ENCODE measurements at regions not wholly inside any gene's neighbourhood (a gene's known extent, or its start where the extent isn't known, plus 50 kb on each side); places are given as distances from the start of the nearest gene placed in this dataset.

DNA sequence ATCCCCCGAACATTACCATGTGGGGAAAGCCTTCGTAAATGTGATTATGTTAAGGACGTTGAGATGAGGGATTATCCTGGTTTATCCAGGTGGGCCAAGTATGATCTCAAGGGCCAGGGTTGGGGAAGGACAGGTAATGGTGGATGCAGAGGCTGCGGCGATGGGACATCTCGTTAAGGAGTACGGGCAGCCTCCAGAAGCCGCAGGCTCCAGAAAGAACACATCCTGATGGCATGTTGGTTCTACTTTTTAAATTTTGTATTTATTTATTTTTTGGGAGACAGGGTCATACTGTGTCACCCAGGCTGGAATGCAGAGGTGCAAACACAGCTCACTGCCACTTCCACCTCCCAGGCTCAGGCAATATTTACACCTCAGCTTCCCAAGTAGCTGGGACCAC lies 86.2 kb upstream of the RAB6C start:
- no peaks in the 10 kb centered on the region for H4K20me1 ChIP-seq (replicated peaks; ENCODE audit: control insufficient read depth, extremely low read depth, insufficient read depth, low read length)
- dilution Hi-C loops (cut with MboI; ENCODE audit: extremely low pct_ligation_motif_present, low sequenced_read_pairs) = no loop called here
- no peak overlapping the region for H3K4me3 ChIP-seq (replicated peaks in 1 of 3; ENCODE audit: insufficient read depth in 1 of 3, low read depth in 1 of 3, low read length in 3 of 3)
- TF ChIP-seq POLR2AphosphoS5 (IDR thresholded peaks at IDR 0.05; ENCODE audit: insufficient read depth, low read depth, low read length) (no peak), GATA2 (IDR thresholded peaks at IDR 0.05; ENCODE audit: insufficient read depth, insufficient read length, low read depth, low read length) (no peak), EZH2 (IDR thresholded peaks at IDR 0.05; ENCODE audit: borderline replicate concordance, low read depth, low read length, severe bottlenecking) (no peak), JUN (IDR thresholded peaks at IDR 0.05; ENCODE audit: borderline replicate concordance, insufficient read depth, insufficient read length, low read depth) (no peak), MYC (IDR thresholded peaks at IDR 0.05; ENCODE audit: low read depth, low read length) (no peak), FOS (IDR thresholded peaks at IDR 0.05; ENCODE audit: borderline replicate concordance, insufficient read depth, low read length) (no peak), POLR2A (IDR thresholded peaks at IDR 0.05; ENCODE audit: low read depth, low read length) (no peak)
- TF ChIP-seq, protein P1, sequence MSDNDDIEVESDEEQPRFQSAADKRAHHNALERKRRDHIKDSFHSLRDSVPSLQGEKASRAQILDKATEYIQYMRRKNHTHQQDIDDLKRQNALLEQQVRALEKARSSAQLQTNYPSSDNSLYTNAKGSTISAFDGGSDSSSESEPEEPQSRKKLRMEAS (IDR thresholded peaks at IDR 0.05; ENCODE audit: insufficient read depth, insufficient read length) = no peak
- TF ChIP-seq, protein P2, sequence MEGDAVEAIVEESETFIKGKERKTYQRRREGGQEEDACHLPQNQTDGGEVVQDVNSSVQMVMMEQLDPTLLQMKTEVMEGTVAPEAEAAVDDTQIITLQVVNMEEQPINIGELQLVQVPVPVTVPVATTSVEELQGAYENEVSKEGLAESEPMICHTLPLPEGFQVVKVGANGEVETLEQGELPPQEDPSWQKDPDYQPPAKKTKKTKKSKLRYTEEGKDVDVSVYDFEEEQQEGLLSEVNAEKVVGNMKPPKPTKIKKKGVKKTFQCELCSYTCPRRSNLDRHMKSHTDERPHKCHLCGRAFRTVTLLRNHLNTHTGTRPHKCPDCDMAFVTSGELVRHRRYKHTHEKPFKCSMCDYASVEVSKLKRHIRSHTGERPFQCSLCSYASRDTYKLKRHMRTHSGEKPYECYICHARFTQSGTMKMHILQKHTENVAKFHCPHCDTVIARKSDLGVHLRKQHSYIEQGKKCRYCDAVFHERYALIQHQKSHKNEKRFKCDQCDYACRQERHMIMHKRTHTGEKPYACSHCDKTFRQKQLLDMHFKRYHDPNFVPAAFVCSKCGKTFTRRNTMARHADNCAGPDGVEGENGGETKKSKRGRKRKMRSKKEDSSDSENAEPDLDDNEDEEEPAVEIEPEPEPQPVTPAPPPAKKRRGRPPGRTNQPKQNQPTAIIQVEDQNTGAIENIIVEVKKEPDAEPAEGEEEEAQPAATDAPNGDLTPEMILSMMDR (IDR thresholded peaks at IDR 0.05; ENCODE audit: extremely low read depth in 1 of 2, insufficient read depth in 1 of 2, low read depth in 1 of 2, low read length in 2 of 2) = no peak
- FAIRE-seq = no peak
- H3K27ac ChIP-seq (ENCODE audit: insufficient read depth, low read depth, low read length) = no peak overlapping the region
- H3K27me3 ChIP-seq (ENCODE audit: control insufficient read depth in 2 of 2, insufficient read depth in 2 of 2, low read length in 2 of 2) = no peaks in the 10 kb centered on the region
- intact Hi-C loops (cut with micrococcal nuclease) = no loop called here
- no peaks in the 10 kb centered on the region for H3K79me2 ChIP-seq (ENCODE audit: control insufficient read depth, insufficient read depth, low read length)
- ChIA-PET CTCF (no interaction called here), POLR2A (no interaction called here)
- H3K4me2 ChIP-seq (ENCODE audit: insufficient read depth, low read length) = no peak overlapping the region
- H3K9ac ChIP-seq (replicated peaks; ENCODE audit: extremely low read depth, insufficient read depth, low read length) = no peak overlapping the region
- H2AFZ ChIP-seq (ENCODE audit: low read depth, low read length) = no peak overlapping the region
- no peaks in the 10 kb centered on the region for H3K4me1 ChIP-seq (ENCODE audit: control insufficient read depth, extremely low read depth, insufficient read depth, low read length)
- H3K9me1 ChIP-seq (replicated peaks; ENCODE audit: control insufficient read depth, extremely low read depth, insufficient read depth, low read length) = no peaks in the 10 kb centered on the region
- no TSS peak for BruUV-seq (replicated peaks)
- DNase-seq (ENCODE audit: low read depth, low spot score) = no peak
- H3K9me3 ChIP-seq (replicated peaks; ENCODE audit: control insufficient read depth, insufficient read depth, low read length) = no peaks in the 10 kb centered on the region
- H3K36me3 ChIP-seq (ENCODE audit: control insufficient read depth in 2 of 2, extremely low read depth in 1 of 2, insufficient read depth in 2 of 2, low read length in 2 of 2) = no peaks in the 10 kb centered on the region
